ENCODE measurements at regions not wholly inside any gene's neighbourhood (a gene's known extent, or its start where the extent isn't known, plus 50 kb on each side); places are given as distances from the start of the nearest gene placed in this dataset.
A peak's percentile ranks its signal among the peaks of the same experiment; 100 is the strongest.

DNA sequence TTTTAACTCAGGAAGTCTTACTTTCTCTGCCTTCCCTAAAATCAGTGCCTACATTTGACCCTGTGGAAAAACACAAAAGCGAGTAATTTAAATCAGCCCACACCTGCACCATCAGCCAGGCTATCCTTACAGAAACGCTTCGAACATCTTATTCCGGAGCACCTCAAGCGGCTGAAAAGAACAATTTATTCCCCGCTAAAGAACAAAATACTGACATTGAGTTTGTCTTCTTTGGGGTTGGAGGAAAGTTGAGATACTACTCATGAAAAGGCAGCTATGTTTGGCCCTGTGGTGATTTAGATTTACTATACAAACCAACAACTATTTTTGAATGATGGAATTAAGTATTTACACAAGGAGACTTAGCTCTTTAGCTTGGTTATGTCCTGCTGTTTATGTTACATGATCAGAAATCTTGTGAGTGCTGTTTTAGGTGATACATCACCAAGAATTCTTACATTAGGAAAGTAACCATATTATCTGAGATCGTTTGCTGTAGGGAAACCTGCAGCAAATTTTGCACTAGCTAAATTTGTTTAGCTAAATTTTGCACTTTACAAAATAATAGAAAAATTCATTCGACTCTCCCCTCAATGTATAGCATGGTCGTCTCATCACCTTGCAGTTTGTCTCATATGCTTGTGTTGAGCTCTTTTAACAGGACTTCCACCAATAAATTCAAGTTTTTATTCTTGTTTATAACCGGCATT is 158.8 kb upstream of the SIX2 start:
- no peak for DNase-seq (ENCODE audit: low read depth)
- TF ChIP-seq, protein P1, sequence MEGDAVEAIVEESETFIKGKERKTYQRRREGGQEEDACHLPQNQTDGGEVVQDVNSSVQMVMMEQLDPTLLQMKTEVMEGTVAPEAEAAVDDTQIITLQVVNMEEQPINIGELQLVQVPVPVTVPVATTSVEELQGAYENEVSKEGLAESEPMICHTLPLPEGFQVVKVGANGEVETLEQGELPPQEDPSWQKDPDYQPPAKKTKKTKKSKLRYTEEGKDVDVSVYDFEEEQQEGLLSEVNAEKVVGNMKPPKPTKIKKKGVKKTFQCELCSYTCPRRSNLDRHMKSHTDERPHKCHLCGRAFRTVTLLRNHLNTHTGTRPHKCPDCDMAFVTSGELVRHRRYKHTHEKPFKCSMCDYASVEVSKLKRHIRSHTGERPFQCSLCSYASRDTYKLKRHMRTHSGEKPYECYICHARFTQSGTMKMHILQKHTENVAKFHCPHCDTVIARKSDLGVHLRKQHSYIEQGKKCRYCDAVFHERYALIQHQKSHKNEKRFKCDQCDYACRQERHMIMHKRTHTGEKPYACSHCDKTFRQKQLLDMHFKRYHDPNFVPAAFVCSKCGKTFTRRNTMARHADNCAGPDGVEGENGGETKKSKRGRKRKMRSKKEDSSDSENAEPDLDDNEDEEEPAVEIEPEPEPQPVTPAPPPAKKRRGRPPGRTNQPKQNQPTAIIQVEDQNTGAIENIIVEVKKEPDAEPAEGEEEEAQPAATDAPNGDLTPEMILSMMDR (IDR thresholded peaks at IDR 0.05; ENCODE audit: insufficient read depth, low read length), result no peak
- H3K4me3 ChIP-seq (ENCODE audit: low read depth, low read length), result peak overlapping the region; percentile 57

DNA sequence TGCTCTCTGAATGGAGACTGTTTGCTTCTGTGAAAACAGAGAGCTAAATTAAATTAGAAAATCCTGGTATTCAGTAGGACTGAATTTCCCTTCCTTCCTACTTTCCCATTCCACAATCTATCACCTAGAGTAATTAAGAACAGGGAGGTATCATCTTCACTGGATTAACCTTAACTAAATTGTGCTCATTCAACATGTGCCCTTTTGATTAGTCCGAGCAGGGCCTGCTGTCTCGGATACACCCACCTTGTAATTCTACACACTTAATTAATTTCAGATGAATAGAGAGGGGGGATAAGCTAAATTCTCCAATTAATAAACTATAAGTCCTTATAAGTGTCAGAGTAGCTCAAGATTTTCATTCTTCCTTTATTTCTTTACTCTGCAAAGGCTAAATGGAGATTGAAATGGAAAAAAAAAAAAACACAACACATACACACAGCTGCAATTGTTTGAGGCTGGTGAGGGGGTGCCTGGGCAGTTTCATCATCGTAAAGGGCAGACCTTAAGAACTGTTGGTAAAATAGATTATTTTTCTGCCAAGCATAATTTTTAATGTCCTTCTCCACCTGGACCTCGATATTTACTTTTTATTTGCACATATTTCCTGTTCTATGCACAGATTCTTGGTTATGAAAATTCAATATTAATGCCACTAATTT is 157.1 kb upstream of the SIX2 start:
- DNase-seq (ENCODE audit: low read depth), result no peak
- TF ChIP-seq, protein P1 (IDR thresholded peaks at IDR 0.05; ENCODE audit: insufficient read depth, low read length), result no peak
- no peak overlapping the region for H3K4me3 ChIP-seq (ENCODE audit: low read depth, low read length)

DNA sequence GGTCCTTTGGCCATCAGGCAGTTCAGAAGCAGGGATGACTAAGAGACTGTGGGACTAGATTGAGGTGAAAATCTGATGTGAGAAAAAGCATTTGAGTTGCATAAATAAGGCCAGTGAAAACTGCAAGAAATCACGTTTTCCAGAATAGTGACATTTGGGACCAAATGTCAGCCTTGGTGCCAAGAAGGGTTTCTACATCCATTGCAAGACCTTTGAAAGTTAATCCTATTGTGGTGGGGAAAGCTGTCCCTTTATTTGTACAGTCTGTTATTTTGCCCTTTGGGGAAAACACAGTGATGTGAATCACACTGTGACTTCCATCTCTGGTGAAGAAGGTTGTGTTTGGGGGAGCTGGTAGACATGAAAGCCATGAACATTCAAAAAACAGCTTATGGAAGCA is 153.5 kb upstream of the SIX2 start:
- TF ChIP-seq, protein P1 (IDR thresholded peaks at IDR 0.05; ENCODE audit: insufficient read depth, low read length), result no peak
- H3K4me3 ChIP-seq (ENCODE audit: low read depth, low read length), result no peak overlapping the region
- DNase-seq (ENCODE audit: low read depth), result no peak

DNA sequence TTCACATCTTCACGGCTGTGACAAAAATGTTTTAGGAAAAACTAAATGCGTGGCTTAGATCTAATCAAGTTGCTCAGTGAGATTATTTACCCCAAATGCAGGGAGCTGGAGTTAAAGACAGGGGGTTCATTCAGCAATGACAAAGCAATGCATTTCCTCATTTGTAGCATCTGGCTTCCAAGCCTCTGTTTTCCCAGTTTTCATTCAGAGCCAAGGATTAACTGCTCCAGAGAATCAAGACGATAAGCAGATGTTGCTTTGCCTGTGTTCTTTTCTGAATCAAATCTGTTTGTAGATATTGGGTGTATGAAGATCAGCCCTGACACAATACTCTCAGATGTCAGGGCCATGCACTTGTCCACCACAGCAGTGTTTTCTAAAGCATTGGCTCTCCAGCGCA is 147.4 kb upstream of the SIX2 start:
- H3K4me3 ChIP-seq (ENCODE audit: low read depth, low read length), result no peak overlapping the region
- no peak for DNase-seq (ENCODE audit: low read depth)
- TF ChIP-seq, protein P1 (IDR thresholded peaks at IDR 0.05; ENCODE audit: insufficient read depth, low read length), result no peak

DNA sequence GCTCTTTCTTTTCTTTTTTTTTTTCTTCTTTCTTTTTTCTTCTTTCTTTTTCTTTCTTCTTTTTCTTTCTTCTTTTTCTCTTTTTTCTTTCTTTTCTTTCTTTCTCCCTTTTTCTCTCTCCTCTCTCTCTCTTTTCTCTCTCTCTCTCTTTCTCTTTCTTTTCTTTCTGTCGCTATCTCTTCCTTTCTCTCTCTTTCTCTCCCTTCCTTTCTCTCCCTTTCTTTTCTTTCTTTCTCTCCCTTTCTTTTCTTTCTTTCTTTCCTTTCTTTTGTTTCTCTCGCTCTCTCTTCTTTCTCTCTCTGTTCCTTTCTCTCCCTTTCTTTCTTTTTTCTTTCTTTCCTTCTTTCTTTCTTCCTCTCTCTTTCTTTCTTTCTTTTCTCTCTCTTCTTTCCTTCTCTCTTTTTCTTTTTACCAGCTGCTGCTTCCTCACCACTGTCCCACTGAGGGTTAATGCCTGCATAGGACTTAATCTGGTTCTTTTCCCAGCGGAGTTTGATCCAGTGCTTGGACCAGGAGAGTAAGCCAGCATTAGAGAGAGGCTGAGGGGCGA is 145.4 kb upstream of the SIX2 start:
- no peak for DNase-seq (ENCODE audit: low read depth)
- TF ChIP-seq, protein P1 (IDR thresholded peaks at IDR 0.05; ENCODE audit: insufficient read depth, low read length), result no peak
- no peak overlapping the region for H3K4me3 ChIP-seq (ENCODE audit: low read depth, low read length)

DNA sequence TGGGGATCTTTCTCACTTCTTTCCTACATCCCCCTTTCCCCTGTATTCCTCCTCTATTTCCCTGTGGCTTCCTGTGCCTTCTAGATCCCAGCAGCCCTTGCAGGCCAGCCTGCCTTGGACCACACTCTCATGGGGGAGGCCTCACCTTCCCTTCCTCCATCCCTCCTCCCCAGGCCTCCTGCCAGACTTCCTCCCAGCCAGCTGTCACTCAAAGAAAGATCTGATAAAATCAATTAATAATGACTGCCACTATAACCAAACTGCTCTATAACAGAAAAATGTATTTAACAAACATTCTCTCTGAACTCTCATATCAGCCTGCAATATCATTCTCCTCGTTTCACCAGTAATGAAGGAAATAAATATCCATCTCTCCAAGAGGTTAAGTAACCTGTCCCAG is 144.9 kb upstream of the SIX2 start:
- TF ChIP-seq, protein P1 (IDR thresholded peaks at IDR 0.05; ENCODE audit: insufficient read depth, low read length), result no peak
- H3K4me3 ChIP-seq (ENCODE audit: low read depth, low read length), result no peak overlapping the region
- no peak for DNase-seq (ENCODE audit: low read depth)
